ENCODE measurements at regions not wholly inside any gene's neighbourhood (a gene's known extent, or its start where the extent isn't known, plus 50 kb on each side); places are given as distances from the start of the nearest gene placed in this dataset.
A peak's percentile ranks its signal among the peaks of the same experiment; 100 is the strongest.

DNA sequence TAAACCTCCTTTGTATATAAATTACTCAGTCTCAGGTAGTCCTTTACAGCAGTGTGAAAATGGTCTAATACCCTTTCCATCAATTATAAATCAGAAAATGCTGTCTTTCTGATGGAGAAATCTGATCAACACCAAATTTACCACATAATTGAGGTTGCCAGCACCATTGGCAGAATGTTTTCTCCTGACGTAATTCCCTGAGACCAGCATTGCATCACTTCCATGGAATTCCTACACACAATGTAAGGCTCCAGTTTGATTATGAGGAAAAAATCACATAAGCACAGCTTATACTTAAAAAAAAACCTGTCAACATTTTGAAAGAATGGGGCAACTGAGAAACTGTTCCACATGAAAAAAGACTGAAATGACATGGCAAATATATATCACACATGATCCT is 618.7 kb upstream of the CDH6 start:
- H3K4me3 ChIP-seq (replicated peaks; ENCODE audit: low read depth, low read length) = no peak overlapping the region
- TF ChIP-seq, protein P1, sequence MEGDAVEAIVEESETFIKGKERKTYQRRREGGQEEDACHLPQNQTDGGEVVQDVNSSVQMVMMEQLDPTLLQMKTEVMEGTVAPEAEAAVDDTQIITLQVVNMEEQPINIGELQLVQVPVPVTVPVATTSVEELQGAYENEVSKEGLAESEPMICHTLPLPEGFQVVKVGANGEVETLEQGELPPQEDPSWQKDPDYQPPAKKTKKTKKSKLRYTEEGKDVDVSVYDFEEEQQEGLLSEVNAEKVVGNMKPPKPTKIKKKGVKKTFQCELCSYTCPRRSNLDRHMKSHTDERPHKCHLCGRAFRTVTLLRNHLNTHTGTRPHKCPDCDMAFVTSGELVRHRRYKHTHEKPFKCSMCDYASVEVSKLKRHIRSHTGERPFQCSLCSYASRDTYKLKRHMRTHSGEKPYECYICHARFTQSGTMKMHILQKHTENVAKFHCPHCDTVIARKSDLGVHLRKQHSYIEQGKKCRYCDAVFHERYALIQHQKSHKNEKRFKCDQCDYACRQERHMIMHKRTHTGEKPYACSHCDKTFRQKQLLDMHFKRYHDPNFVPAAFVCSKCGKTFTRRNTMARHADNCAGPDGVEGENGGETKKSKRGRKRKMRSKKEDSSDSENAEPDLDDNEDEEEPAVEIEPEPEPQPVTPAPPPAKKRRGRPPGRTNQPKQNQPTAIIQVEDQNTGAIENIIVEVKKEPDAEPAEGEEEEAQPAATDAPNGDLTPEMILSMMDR (IDR thresholded peaks at IDR 0.05; ENCODE audit: low read length, missing control alignments) = no peak
- DNase-seq (ENCODE audit: low read depth) = peak; percentile 1

DNA sequence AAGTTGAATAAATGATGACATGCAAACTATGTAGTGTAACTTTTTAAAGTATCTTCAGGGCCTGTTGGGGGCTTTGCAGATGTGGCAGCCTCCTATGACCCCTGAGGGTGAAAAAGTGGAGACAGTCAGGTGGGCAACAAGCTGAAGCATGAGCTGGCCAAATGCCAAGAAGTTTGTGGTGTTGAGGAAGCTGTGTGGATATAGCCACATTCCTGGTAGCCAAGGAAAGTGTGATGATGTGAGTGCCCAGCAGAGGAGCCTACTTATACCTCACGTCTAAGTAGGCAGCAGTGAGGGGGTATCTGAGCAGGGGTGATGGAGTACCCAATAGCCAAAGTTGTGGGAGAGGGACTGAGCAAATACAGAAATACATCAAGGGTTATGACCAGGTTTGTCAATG is 621.2 kb upstream of the CDH6 start:
- peak; percentile 1 for DNase-seq (ENCODE audit: low read depth)
- TF ChIP-seq, protein P1 (IDR thresholded peaks at IDR 0.05; ENCODE audit: low read length, missing control alignments) = no peak
- H3K4me3 ChIP-seq (replicated peaks; ENCODE audit: low read depth, low read length) = no peak overlapping the region

DNA sequence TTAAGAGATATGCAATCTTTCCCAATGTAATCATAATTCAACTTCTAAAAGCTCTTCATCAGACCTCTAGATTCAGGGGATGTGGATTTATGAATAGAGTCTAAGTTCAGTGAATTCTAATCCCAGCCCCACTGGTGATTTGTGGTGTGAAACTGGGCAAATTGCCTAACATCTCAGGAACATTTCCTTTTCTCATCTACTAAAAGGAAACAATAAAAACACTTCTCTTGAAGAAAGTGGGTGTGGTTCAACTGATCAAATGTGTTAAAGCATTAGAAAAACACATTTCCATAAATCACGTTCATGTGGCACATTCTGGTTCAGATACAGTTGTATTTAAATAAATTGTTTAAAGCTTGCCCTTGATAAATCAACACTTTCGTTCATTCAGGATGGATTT is 631.7 kb upstream of the CDH6 start:
- DNase-seq (ENCODE audit: low read depth) = no peak
- H3K4me3 ChIP-seq (replicated peaks; ENCODE audit: low read depth, low read length) = no peak overlapping the region
- TF ChIP-seq, protein P1 (IDR thresholded peaks at IDR 0.05; ENCODE audit: low read length, missing control alignments) = no peak

DNA sequence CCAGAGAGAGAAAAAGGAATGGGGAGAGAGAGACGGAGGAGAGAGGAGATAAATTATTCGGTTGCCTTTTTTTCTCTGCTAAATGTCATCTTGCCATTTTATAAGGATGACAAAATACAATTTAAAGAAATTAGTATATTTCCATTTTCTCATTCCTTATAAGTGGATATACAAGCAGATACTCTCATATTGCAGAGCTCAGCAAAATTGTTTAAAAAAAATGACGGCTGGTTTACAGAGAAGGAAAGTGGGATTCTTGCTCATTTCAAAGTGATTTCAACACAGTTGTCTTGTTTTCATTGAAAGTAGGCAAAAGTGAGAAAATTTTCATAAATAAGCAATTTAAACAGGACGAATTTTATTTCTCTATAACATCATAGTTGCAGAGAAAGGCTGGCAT is 641.9 kb upstream of the CDH6 start:
- no peak overlapping the region for H3K4me3 ChIP-seq (replicated peaks; ENCODE audit: low read depth, low read length)
- no peak for DNase-seq (ENCODE audit: low read depth)
- TF ChIP-seq, protein P1 (IDR thresholded peaks at IDR 0.05; ENCODE audit: low read length, missing control alignments) = no peak

DNA sequence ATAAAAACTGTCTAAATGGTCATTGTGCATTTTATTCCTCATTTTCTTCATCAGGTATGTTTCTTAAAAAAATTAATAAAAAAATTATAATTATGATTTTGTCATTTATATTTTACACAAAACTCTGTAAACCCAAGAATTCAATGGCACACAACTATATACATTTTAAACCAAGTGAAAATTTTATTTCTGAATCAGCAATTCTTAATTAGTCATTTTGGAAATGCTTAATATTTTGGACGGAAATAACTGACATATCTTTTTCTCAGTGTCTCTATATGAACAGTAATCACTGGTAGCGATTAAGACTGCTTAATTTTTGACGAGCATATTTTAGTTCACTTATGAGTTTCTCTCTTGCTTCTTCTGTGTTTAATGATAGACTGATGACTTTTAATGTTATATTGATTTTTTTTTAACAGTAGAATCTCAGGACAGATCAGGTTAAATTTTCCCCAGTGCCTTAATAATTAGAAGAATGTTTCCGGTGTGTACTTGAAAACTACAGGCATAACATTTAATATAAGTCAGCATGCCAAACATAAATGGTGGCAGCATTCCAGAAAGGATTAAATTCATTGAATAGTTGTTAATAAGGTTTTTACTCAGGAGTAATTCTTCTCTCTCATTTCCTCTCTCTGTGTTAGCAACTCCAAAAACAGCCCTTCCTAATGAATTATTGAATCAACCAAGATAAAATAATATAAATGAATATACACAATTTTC is 644.7 kb upstream of the CDH6 start:
- TF ChIP-seq, protein P1 (IDR thresholded peaks at IDR 0.05; ENCODE audit: low read length, missing control alignments) = no peak
- DNase-seq (ENCODE audit: low read depth) = no peak
- no peak overlapping the region for H3K4me3 ChIP-seq (replicated peaks; ENCODE audit: low read depth, low read length)

DNA sequence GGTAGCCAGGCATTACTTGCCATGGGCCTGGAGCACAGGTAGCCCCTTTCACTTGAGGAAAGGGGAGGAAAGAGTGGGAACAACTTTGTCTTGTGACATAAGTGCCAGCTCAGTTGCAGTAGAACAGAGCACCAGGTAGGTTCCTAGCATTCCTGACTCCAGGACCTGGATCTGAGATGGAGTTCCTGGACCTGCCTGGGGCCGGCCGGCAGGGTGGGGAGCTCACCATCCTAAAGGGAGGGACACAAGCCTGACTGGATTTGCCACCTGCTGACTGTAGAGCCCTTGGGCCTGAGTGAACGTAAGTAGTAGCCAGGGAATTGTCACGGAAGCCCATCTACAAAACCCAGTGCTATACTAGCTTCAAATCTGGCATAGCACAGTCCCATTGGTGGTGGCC is 653.3 kb upstream of the CDH6 start:
- no peak overlapping the region for H3K4me3 ChIP-seq (replicated peaks; ENCODE audit: low read depth, low read length)
- TF ChIP-seq, protein P1 (IDR thresholded peaks at IDR 0.05; ENCODE audit: low read length, missing control alignments) = no peak
- no peak for DNase-seq (ENCODE audit: low read depth)

DNA sequence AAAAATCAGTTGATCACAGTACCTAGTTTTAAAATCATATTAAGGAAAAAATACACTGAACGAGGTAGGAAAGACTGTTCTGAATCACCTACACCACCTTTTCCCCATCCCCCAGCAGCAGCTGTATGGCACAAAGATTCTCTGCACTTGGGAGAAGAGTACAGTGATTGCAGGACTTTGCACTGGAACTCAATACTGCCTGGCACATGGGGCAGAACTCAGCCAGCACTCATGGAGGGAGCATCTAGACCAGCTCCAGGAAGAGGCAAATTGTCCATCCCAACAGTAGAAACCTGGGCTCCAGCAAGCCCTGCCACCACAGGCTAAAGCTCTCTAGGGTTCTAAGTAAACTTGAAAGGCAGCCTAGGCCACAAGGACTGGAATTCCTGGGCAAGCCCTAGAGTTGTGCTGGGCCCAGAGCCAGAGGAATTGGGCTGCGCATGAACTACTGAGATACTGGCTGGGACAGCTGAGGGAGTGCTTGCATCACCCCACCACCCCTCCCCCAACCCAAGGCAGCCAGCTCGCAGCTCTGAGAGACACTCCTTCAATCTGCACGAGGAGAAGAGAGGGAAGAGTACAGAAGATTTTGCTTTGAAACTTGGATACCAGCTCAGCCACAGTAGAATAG is 654.4 kb upstream of the CDH6 start:
- DNase-seq (ENCODE audit: low read depth) = peak; percentile 46
- TF ChIP-seq, protein P1 (IDR thresholded peaks at IDR 0.05; ENCODE audit: low read length, missing control alignments) = no peak
- H3K4me3 ChIP-seq (replicated peaks; ENCODE audit: low read depth, low read length) = no peak overlapping the region

All from fibroblast of pulmonary artery (primary cell).